HG02885 (cell line): ENCODE measurements at regions not wholly inside any gene's neighbourhood (a gene's known extent, or its start where the extent isn't known, plus 50 kb on each side); places are given as distances from the start of the nearest gene placed in this dataset.
"Not testable (repeated sequence)": the region's sequence is repeated elsewhere in the genome, so short reads cannot be mapped to it uniquely, and the experiment has no call there.

Experiments
- ATAC-seq: cut with Tn5 transposase; IDR thresholded peaks from one replicate; pipeline ENCODE4 v1.9.1; 2021; ENCODE audit warnings: mild to moderate bottlenecking; ENCODE audit not compliant: unreplicated experiment, poor library complexity

- ATAC-seq = no peak
Measured at GRCh38 chr20:57824909-57825308, 115.1 kb upstream of the PMEPA1 start.

- ATAC-seq = no peak
Measured at GRCh38 chr20:57821935-57822334, 112.1 kb upstream of the PMEPA1 start.

GRCh38 chr20:57819691-57820380 lies 110.0 kb upstream of the PMEPA1 start:
- no peak for ATAC-seq

GRCh38 chr20:57819291-57819690 lies 109.5 kb upstream of the PMEPA1 start:
- no peak for ATAC-seq

- no peak for ATAC-seq
Measured at GRCh38 chr20:57818418-57819181, 108.8 kb upstream of the PMEPA1 start.

- no peak for ATAC-seq
Measured at GRCh38 chr20:57815405-57815804, 105.6 kb upstream of the PMEPA1 start.

- no peak for ATAC-seq
Measured at GRCh38 chr20:57814529-57814928, 104.7 kb upstream of the PMEPA1 start.

GRCh38 chr20:57813509-57814269 lies 103.9 kb upstream of the PMEPA1 start:
- no peak for ATAC-seq

- ATAC-seq = not testable (repeated sequence)
Measured at GRCh38 chr20:57812632-57813031, 102.8 kb upstream of the PMEPA1 start.

GRCh38 chr20:57811374-57812020 lies 101.7 kb upstream of the PMEPA1 start:
- ATAC-seq = no peak

- ATAC-seq = no peak
Measured at GRCh38 chr20:57810511-57811373, 100.9 kb upstream of the PMEPA1 start.

- ATAC-seq = no peak
Measured at GRCh38 chr20:57809661-57810172, 99.9 kb upstream of the PMEPA1 start.

- no peak for ATAC-seq
Measured at GRCh38 chr20:57809149-57809548, 99.3 kb upstream of the PMEPA1 start.

- ATAC-seq = no peak
Measured at GRCh38 chr20:57808264-57809070, 98.7 kb upstream of the PMEPA1 start.

GRCh38 chr20:57807401-57808263 lies 97.8 kb upstream of the PMEPA1 start:
- no peak for ATAC-seq

GRCh38 chr20:57806975-57807374 lies 97.2 kb upstream of the PMEPA1 start:
- no peak for ATAC-seq

GRCh38 chr20:57806476-57806875 lies 96.7 kb upstream of the PMEPA1 start:
- no peak for ATAC-seq

GRCh38 chr20:57805747-57806146 lies 95.9 kb upstream of the PMEPA1 start:
- ATAC-seq = no peak
